Upper lobe of left lung (tissue), 6 donors: ENCODE measurements at regions not wholly inside any gene's neighbourhood (a gene's known extent, or its start where the extent isn't known, plus 50 kb on each side); places are given as distances from the start of the nearest gene placed in this dataset.

Source experiments
- ATAC-seq, 2 donors: fragments of 200-7000 bp; cut with Tn5 transposase; one replicate each; pipeline ENCODE4 v1.9.1; 2022; ENCODE audit warnings: mild to moderate bottlenecking in 2 of 2, moderate library complexity in 2 of 2; ENCODE audit not compliant: low FRiP score in 2 of 2
- DNase-seq, 2 donors: peaks; one replicate each; pipeline ENCODE4 v3.0.0-alpha.2; 2019 to 2020
- H3K27ac ChIP-seq, 4 donors: fragments of 200-600 bp; sonication (generic); one replicate each; pipeline ENCODE4 v1.5.1; 2016 to 2019
- H3K27me3 ChIP-seq, 4 donors: fragments of 200-600 bp; sonication (generic); one replicate each; pipeline ENCODE4 v1.5.1; 2017 to 2019
- H3K36me3 ChIP-seq, 4 donors: fragments of 200-600 bp; sonication (generic); one replicate each; pipeline ENCODE4 v1.5.1; 2016 to 2019
- H3K4me1 ChIP-seq, 4 donors: fragments of 200-600 bp; sonication (generic); one replicate each; pipeline ENCODE4 v1.5.1; 2018 to 2019
- H3K4me3 ChIP-seq, 4 donors: fragments of 200-600 bp; sonication (generic); one replicate each; pipeline ENCODE4 v1.5.1; 2017 to 2019; ENCODE audit warnings: mild to moderate bottlenecking in 2 of 4, moderate library complexity in 1 of 4
- H3K9me3 ChIP-seq, 4 donors: fragments of 200-600 bp; sonication (generic); one replicate each; pipeline ENCODE4 v1.5.1; 2018 to 2019
- CTCF ChIP-seq, 6 experiments: fragments of 450-650 bp in 4 of 6; fragments of 200-600 bp in 2 of 6; sonication (generic) in 2 of 6; IDR thresholded peaks; one replicate each; pipeline ENCODE4 v1.5.1; 2016 to 2019; ENCODE audit warnings: antibody characterized with exemption in 6 of 6
- EP300 ChIP-seq, 4 donors: sonication (generic); formaldehyde crosslinking; IDR thresholded peaks; one replicate each; pipeline ENCODE4 v1.5.1; 2017; ENCODE audit warnings: antibody characterized with exemption in 4 of 4, control low read depth in 2 of 4
- POLR2A ChIP-seq, 4 donors: fragments of 450-650 bp; IDR thresholded peaks; one replicate each; pipeline ENCODE4 v1.5.1; 2016 to 2017; ENCODE audit warnings: antibody characterized with exemption in 4 of 4, mild to moderate bottlenecking in 2 of 4
- POLR2AphosphoS5 ChIP-seq, 2 donors: sonication (generic); formaldehyde crosslinking; IDR thresholded peaks; one replicate each; pipeline ENCODE4 v1.5.1; 2017; ENCODE audit warnings: antibody characterized with exemption in 2 of 2
- WGBS, 2 donors: methylation state at CpG; one replicate each; pipeline ENCODE4 v1.1.5; 2017 to 2018; 5-methylcytosine and 5-hydroxymethylcytosine counted together
- donor health status: DM: no; HTN: no; CAD: no; lungs with moderate emphysema.
- donor health status: DM: no; HTN: yes; CAD: no; lungs with severe emphysema.

GRCh38 chr1:34518146-34518699 is 236.6 kb upstream of the GJB5 start:
- no peaks in the 10 kb centered on the region for H3K27me3 ChIP-seq
- no peak overlapping the region for H3K4me3 ChIP-seq
- no peaks in the 10 kb centered on the region for H3K9me3 ChIP-seq
- DNase-seq (no peak), ATAC-seq (no peak)
- TF ChIP-seq POLR2A (IDR thresholded peaks at IDR 0.05) = no peak
- no peak for TF ChIP-seq EP300 (IDR thresholded peaks at IDR 0.05)
- TF ChIP-seq CTCF (IDR thresholded peaks at IDR 0.05) = no peak
- TF ChIP-seq POLR2AphosphoS5 (IDR thresholded peaks at IDR 0.05) = no peak
- H3K36me3 ChIP-seq = no peaks in the 10 kb centered on the region
- 66 to 81% methylated on average over 4 of the region's 4 CpGs for WGBS, 2 donors
- H3K27ac ChIP-seq = no peak overlapping the region
- no peaks in the 10 kb centered on the region for H3K4me1 ChIP-seq

- no peak for ATAC-seq
- TF ChIP-seq POLR2AphosphoS5 (IDR thresholded peaks at IDR 0.05) = no peak
- Histone ChIP-seq H3K4me1 (no peaks in the 10 kb centered on the region), H3K4me3 (no peak overlapping the region), H3K27me3 (no peaks in the 10 kb centered on the region), H3K9me3 (no peaks in the 10 kb centered on the region), H3K27ac (no peak overlapping the region), H3K36me3 (no peaks in the 10 kb centered on the region)
- 55 to 65% methylated on average over 3 to 4 of the region's 4 CpGs for WGBS, 2 donors
- DNase-seq = no peak
These were observed 234.7 kb upstream of the GJB5 start for GRCh38 chr1:34520111-34520510.

- no peaks in the 10 kb centered on the region for H3K4me1 ChIP-seq
- DNase-seq = no peak
- no peak overlapping the region for H3K4me3 ChIP-seq
- ATAC-seq = no peak
- H3K27ac ChIP-seq = no peak overlapping the region
- H3K36me3 ChIP-seq = no peaks in the 10 kb centered on the region
- no peaks in the 10 kb centered on the region for H3K27me3 ChIP-seq
- no peaks in the 10 kb centered on the region for H3K9me3 ChIP-seq
- TF ChIP-seq CTCF (IDR thresholded peaks at IDR 0.05) (no peak), EP300 (IDR thresholded peaks at IDR 0.05) (no peak), POLR2A (IDR thresholded peaks at IDR 0.05) (no peak), POLR2AphosphoS5 (IDR thresholded peaks at IDR 0.05) (no peak)
These were observed 230.1 kb upstream of the GJB5 start for GRCh38 chr1:34524783-34525182.

- H3K9me3 ChIP-seq = no peaks in the 10 kb centered on the region
- no peaks in the 10 kb centered on the region for H3K27me3 ChIP-seq
- ATAC-seq (no peak), DNase-seq (no peak)
- H3K4me3 ChIP-seq = no peak overlapping the region
- no peaks in the 10 kb centered on the region for H3K36me3 ChIP-seq
- H3K27ac ChIP-seq = no peak overlapping the region
- TF ChIP-seq EP300 (IDR thresholded peaks at IDR 0.05) (no peak), CTCF (IDR thresholded peaks at IDR 0.05) (no peak), POLR2A (IDR thresholded peaks at IDR 0.05) (no peak), POLR2AphosphoS5 (IDR thresholded peaks at IDR 0.05) (no peak)
- H3K4me1 ChIP-seq = no peaks in the 10 kb centered on the region
- 10 to 24% methylated on average over 12 of the region's 12 CpGs for WGBS, 2 donors
These were observed 224.7 kb upstream of the GJB5 start for GRCh38 chr1:34529935-34530859.

GRCh38 chr1:34532113-34532512 is 222.7 kb upstream of the GJB5 start:
- no peak for ATAC-seq

More at GRCh38 chr1:34532113-34532512, 222.7 kb upstream of the GJB5 start:
- no peak for DNase-seq
- Histone ChIP-seq H3K4me3 (no peak overlapping the region), H3K27ac (no peak overlapping the region), H3K4me1 (no peaks in the 10 kb centered on the region), H3K36me3 (no peaks in the 10 kb centered on the region), H3K27me3 (no peaks in the 10 kb centered on the region), H3K9me3 (no peaks in the 10 kb centered on the region)
- TF ChIP-seq POLR2A (IDR thresholded peaks at IDR 0.05) = no peak
- no peak for TF ChIP-seq POLR2AphosphoS5 (IDR thresholded peaks at IDR 0.05)
- TF ChIP-seq EP300 (IDR thresholded peaks at IDR 0.05) = no peak
- no peak for TF ChIP-seq CTCF (IDR thresholded peaks at IDR 0.05)
- 23 to 61% methylated on average over 3 of the region's 3 CpGs for WGBS, 2 donors
